Spleen (tissue), 11 donors: ENCODE measurements at regions not wholly inside any gene's neighbourhood (a gene's known extent, or its start where the extent isn't known, plus 50 kb on each side); places are given as distances from the start of the nearest gene placed in this dataset.

Source experiments
- DNase-seq: peaks from one replicate; pipeline ENCODE4 v3.0.0-alpha.2; 2020
- H3K27ac ChIP-seq, 8 donors: fragments of 200-600 bp; sonication (generic) in 7 of 8; 1 replicate in 4 of 8; 2 replicates in 4 of 8; pipeline versions ENCODE4 v1.5.0 to v1.8.0; 2016 to 2021; ENCODE audit warnings: inconsistent platforms in 4 of 8, mild to moderate bottlenecking in 4 of 8, moderate library complexity in 1 of 8
- H3K27me3 ChIP-seq, 7 donors: fragments of 200-600 bp; sonication (generic) in 6 of 7; replicated peaks in 1 of 7; 1 replicate in 4 of 7; 2 replicates in 3 of 7; pipeline versions ENCODE4 v1.5.0 to v1.8.0; 2016 to 2021; ENCODE audit warnings: inconsistent platforms in 3 of 7, mild to moderate bottlenecking in 1 of 7
- H3K36me3 ChIP-seq, 6 donors: fragments of 200-600 bp; sonication (generic) in 5 of 6; 1 replicate in 4 of 6; 2 replicates in 2 of 6; pipeline versions ENCODE4 v1.5.0 to v1.8.0; 2016 to 2021; ENCODE audit warnings: inconsistent platforms in 2 of 6
- H3K4me1 ChIP-seq, 6 donors: fragments of 200-600 bp; sonication (generic) in 5 of 6; 1 replicate in 3 of 6; 2 replicates in 3 of 6; pipeline versions ENCODE4 v1.5.0 to v1.8.0; 2016 to 2021; ENCODE audit warnings: inconsistent platforms in 3 of 6
- H3K4me3 ChIP-seq, 8 donors: fragments of 200-600 bp; sonication (generic) in 7 of 8; 1 replicate in 4 of 8; 2 replicates in 4 of 8; pipeline versions ENCODE4 v1.5.0 to v1.8.0; 2016 to 2021; ENCODE audit warnings: inconsistent platforms in 4 of 8, mild to moderate bottlenecking in 4 of 8, moderate library complexity in 2 of 8
- H3K9me3 ChIP-seq, 8 donors: fragments of 200-600 bp; sonication (generic) in 7 of 8; 1 replicate in 4 of 8; 2 replicates in 4 of 8; pipeline versions ENCODE4 v1.5.0 to v1.8.0; 2016 to 2021; ENCODE audit warnings: inconsistent platforms in 4 of 8
- POLR2A ChIP-seq, 3 donors: fragments of 450-650 bp; IDR thresholded peaks; one replicate each; pipeline ENCODE4 v1.5.1; 2017; ENCODE audit warnings: antibody characterized with exemption in 3 of 3, mild to moderate bottlenecking in 1 of 3
- POLR2AphosphoS5 ChIP-seq, 3 donors: sonication (generic); formaldehyde crosslinking; IDR thresholded peaks; one replicate each; pipeline ENCODE4 v1.5.1; 2017; ENCODE audit warnings: antibody characterized with exemption in 3 of 3
- WGBS, 5 donors: extraction: QIAGEN DNeasy Blood & Tissue Kit in 3 of 5; methylation state at CpG; one replicate each; pipeline versions ENCODE4 v1.1.5 to v1.1.7; 2013 to 2018; 5-methylcytosine and 5-hydroxymethylcytosine counted together
- intact Hi-C: fragments of 100-400 bp; cut with DNase I; formaldehyde crosslinking; loops from one replicate; pipeline ENCODE4 v1.15.0; 2023; ENCODE audit warnings: low total_unique reads
- TF ChIP-seq, protein P1 (sequence below), 11 experiments: fragments of 200-600 bp in 7 of 11; fragments of 450-650 bp in 4 of 11; sonication (generic) in 4 of 11; IDR thresholded peaks in 8 of 11; conservative IDR thresholded peaks in 3 of 11; 1 replicate in 7 of 11; 2 replicates in 4 of 11; pipeline versions ENCODE4 v1.4.0 to v1.8.0; 2016 to 2021; ENCODE audit warnings: antibody characterized with exemption in 11 of 11, inconsistent platforms in 4 of 11, mild to moderate bottlenecking in 1 of 11
- donor health status: healthy with polysubstance abuse.
- donor health status: DM: no; HTN: no; CAD: no; lungs with moderate emphysema.
- donor health status: DM: no; HTN: no; CAD: no.
- donor health status: Bipolar disorder and iron deficiency.
- donor health status: healthy.
- donor health status: DM: no; HTN: no; CAD: no.
- donor health status: DM: yes; HTN: yes; CAD: no.

GRCh38 chr10:8187171-8187666, 132.7 kb downstream of the GATA3 start:
- WGBS, 5 donors = 87 to 98% (median 91%) methylated on average over 3 of the region's 3 CpGs
- Histone ChIP-seq H3K9me3 (no peaks in the 10 kb centered on the region), H3K27me3 (peaks cover 0 to 20% (median 0%) of the 10 kb centered on the region in 7 donors), H3K36me3 (no peaks in the 10 kb centered on the region), H3K4me1 (peaks cover 0 to 17% (median 12%) of the 10 kb centered on the region in 6 donors), H3K4me3 (no peak overlapping the region), H3K27ac (no peak overlapping the region)
- no peak for DNase-seq
- intact Hi-C loops = no loop called here
- TF ChIP-seq, protein P1, sequence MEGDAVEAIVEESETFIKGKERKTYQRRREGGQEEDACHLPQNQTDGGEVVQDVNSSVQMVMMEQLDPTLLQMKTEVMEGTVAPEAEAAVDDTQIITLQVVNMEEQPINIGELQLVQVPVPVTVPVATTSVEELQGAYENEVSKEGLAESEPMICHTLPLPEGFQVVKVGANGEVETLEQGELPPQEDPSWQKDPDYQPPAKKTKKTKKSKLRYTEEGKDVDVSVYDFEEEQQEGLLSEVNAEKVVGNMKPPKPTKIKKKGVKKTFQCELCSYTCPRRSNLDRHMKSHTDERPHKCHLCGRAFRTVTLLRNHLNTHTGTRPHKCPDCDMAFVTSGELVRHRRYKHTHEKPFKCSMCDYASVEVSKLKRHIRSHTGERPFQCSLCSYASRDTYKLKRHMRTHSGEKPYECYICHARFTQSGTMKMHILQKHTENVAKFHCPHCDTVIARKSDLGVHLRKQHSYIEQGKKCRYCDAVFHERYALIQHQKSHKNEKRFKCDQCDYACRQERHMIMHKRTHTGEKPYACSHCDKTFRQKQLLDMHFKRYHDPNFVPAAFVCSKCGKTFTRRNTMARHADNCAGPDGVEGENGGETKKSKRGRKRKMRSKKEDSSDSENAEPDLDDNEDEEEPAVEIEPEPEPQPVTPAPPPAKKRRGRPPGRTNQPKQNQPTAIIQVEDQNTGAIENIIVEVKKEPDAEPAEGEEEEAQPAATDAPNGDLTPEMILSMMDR (IDR thresholded peaks at IDR 0.05 in 8 of 11, conservative IDR thresholded peaks at IDR 0.05 in 3 of 11) = no peak
- TF ChIP-seq POLR2AphosphoS5 (IDR thresholded peaks at IDR 0.05) (no peak), POLR2A (IDR thresholded peaks at IDR 0.05) (no peak)

- Histone ChIP-seq H3K36me3 (no peaks in the 10 kb centered on the region), H3K27me3 (peaks cover 0 to 20% (median 0%) of the 10 kb centered on the region in 7 donors), H3K9me3 (no peaks in the 10 kb centered on the region), H3K4me1 (no peaks in the 10 kb centered on the region), H3K27ac (no peak overlapping the region), H3K4me3 (no peak overlapping the region)
- 45 to 80% (median 74%) methylated on average over 7 to 8 of the region's 8 CpGs for WGBS, 5 donors
- TF ChIP-seq, protein P1 (IDR thresholded peaks at IDR 0.05 in 8 of 11, conservative IDR thresholded peaks at IDR 0.05 in 3 of 11) = no peak
- no peak for TF ChIP-seq POLR2A (IDR thresholded peaks at IDR 0.05)
- TF ChIP-seq POLR2AphosphoS5 (IDR thresholded peaks at IDR 0.05) = no peak
- no peak for DNase-seq
- intact Hi-C loops = no loop called here
These were observed 135.0 kb downstream of the GATA3 start for GRCh38 chr10:8189458-8189857.

DNA sequence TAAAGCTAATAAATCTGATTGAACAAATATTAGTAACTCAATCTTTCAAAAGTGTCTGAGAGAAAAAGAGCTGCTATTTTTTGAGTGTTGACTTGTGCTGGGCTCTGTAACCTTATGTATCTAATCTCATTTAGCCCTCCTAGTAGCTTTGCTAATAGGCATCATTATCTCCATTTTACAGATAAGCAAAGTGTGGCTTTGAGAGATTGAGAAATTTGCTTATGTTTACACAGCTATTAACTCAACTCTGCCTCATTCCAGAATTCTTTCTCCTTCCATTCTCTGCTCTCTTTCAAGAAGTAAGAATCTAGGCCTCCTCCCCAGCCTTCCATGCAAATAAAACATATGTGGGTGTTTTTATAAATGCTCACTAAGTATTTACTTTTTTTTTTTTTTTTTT, 137.8 kb downstream of the GATA3 start:
- Histone ChIP-seq H3K27ac (no peak overlapping the region), H3K4me3 (no peak overlapping the region), H3K27me3 (peaks cover 0 to 20% (median 0%) of the 10 kb centered on the region in 7 donors), H3K36me3 (no peaks in the 10 kb centered on the region), H3K9me3 (no peaks in the 10 kb centered on the region), H3K4me1 (no peaks in the 10 kb centered on the region)
- DNase-seq = no peak
- no peak for TF ChIP-seq POLR2AphosphoS5 (IDR thresholded peaks at IDR 0.05)
- TF ChIP-seq, protein P1 (IDR thresholded peaks at IDR 0.05 in 8 of 11, conservative IDR thresholded peaks at IDR 0.05 in 3 of 11) = no peak
- TF ChIP-seq POLR2A (IDR thresholded peaks at IDR 0.05) = no peak
- intact Hi-C loops = no loop called here

DNA sequence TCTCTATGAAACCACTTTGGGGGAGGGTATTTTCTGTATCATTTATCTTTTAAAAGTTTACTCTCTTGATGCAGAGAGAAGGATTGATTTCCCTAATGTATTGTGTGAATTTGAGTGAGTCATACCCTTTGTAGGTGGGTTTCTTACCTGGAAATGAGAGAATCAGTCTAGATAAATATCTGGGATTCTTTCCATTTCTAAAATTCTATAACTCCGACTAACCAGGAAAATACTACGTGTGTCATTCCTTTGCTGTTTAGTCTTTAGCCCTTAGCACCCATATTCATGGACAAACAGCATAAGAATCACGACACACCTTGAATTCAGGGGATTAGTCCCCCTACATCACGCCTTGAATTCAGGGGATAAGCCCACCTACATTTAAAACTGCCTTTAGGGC, 139.1 kb downstream of the GATA3 start:
- 87 to 96% (median 91%) methylated on average over 4 of the region's 4 CpGs for WGBS, 5 donors
- intact Hi-C loops = no loop called here

More for the DNA sequence above, 139.1 kb downstream of the GATA3 start:
- Histone ChIP-seq H3K4me3 (no peak overlapping the region), H3K27ac (no peak overlapping the region), H3K9me3 (no peaks in the 10 kb centered on the region), H3K4me1 (no peaks in the 10 kb centered on the region), H3K36me3 (no peaks in the 10 kb centered on the region), H3K27me3 (peaks cover 0 to 14% (median 0%) of the 10 kb centered on the region in 7 donors)
- TF ChIP-seq, protein P1 (IDR thresholded peaks at IDR 0.05 in 8 of 11, conservative IDR thresholded peaks at IDR 0.05 in 3 of 11) = no peak
- no peak for DNase-seq
